ENCODE measurements at regions not wholly inside any gene's neighbourhood (a gene's known extent, or its start where the extent isn't known, plus 50 kb on each side); places are given as distances from the start of the nearest gene placed in this dataset.

- TF ChIP-seq CTCF (IDR thresholded peaks at IDR 0.05; ENCODE audit: insufficient read depth, low read length, poor library complexity, severe bottlenecking), result no peak
- no peak for TF ChIP-seq EZH2phosphoT487 (conservative IDR thresholded peaks at IDR 0.05; ENCODE audit: low read length)
Measured at GRCh38 chr20:39839399-39840119, 849.5 kb downstream of the MAFB start.

Data from SU-DHL-6 (cell line).